IPS DF 6.9 (cell line): ENCODE measurements at regions not wholly inside any gene's neighbourhood (a gene's known extent, or its start where the extent isn't known, plus 50 kb on each side); places are given as distances from the start of the nearest gene placed in this dataset.

Experiments used
- DNase-seq: peaks from one replicate; pipeline ENCODE4 v3.0.0-alpha.2; 2013; ENCODE audit warnings: low read depth, low spot score
- H3K27ac ChIP-seq: one replicate; pipeline ENCODE4 v1.5.1; 2013; ENCODE audit warnings: low read length, control low read depth
- H3K27me3 ChIP-seq: 2 replicates; pipeline ENCODE4 v1.6.1; 2013; ENCODE audit warnings: mild to moderate bottlenecking, low read length; ENCODE audit not compliant: control insufficient read depth, insufficient read depth
- H3K36me3 ChIP-seq: 2 replicates; pipeline ENCODE4 v1.6.1; 2013; ENCODE audit warnings: low read length; ENCODE audit not compliant: control insufficient read depth, insufficient read depth
- H3K4me1 ChIP-seq: 2 replicates; pipeline ENCODE4 v1.6.1; 2013; ENCODE audit warnings: low read length; ENCODE audit not compliant: control insufficient read depth, insufficient read depth
- H3K4me3 ChIP-seq: 2 replicates; pipeline ENCODE4 v1.5.1; 2013; ENCODE audit warnings: mild to moderate bottlenecking, low read length
- H3K9me3 ChIP-seq: 2 replicates; pipeline ENCODE4 v1.6.1; 2013; ENCODE audit warnings: low read length, inconsistent platforms; ENCODE audit not compliant: control insufficient read depth, insufficient read depth
- WGBS: extraction: QIAGEN DNeasy Blood & Tissue Kit; methylation state at CpG from one replicate; pipeline ENCODE4 v1.1.7; 2013; ENCODE audit warnings: mixed read lengths, missing lambda C conversion rate; ENCODE audit not compliant: insufficient read length, insufficient coverage; 5-methylcytosine and 5-hydroxymethylcytosine counted together

DNA sequence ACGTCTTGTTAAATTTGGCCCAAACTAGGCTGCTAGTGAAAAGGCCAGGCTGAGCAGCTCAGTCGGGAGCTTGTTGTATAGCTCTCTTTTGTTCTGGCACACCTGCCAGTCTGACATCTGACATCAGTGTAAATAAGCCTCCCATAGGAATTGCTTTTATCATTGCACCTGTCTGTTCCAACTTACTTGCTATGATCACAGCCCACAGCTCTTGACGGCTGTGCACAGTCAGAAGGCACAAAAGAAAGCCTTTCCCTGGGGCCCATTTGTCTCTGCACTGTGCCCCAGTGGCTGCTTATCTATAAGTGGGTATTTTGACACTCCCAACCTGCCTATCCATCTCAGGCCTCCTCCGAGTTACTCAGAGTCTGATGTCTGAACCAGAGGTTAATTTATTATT is 324.5 kb downstream of the NUAK1 start:
- WGBS = no CpG with 5 or more reads among the region's 4 CpGs
- DNase-seq = no peak

DNA sequence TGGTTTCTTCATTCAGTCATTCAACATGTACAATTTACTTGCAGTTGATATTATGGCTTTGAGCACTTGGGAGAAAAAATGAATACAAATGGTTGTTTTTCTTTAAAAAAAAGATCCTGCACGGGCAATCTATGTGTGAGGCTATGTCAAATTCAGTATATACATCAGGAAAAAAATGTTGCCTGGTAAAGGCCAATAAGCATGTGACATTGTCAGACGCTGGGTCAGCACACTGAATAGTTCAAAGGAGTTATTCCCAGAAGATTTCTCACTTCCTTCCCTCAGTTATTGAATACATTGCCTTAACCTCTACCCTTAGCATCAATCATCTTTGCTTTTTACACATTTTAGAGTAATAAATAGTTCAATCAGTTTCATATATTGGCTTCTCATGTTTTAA is 319.2 kb downstream of the NUAK1 start:
- WGBS = no CpG with 5 or more reads among the region's 2 CpGs
- H3K4me3 ChIP-seq = no peak overlapping the region
- H3K27me3 ChIP-seq = no peaks in the 10 kb centered on the region
- H3K9me3 ChIP-seq = no peaks in the 10 kb centered on the region
- peaks cover 3% of the 10 kb centered on the region; the same call in 1 of the 2 replicates for H3K4me1 ChIP-seq
- no peak overlapping the region for H3K27ac ChIP-seq
- no peak for DNase-seq
- no peaks in the 10 kb centered on the region for H3K36me3 ChIP-seq

More for the DNA sequence above, 324.5 kb downstream of the NUAK1 start:
- no peaks in the 10 kb centered on the region for H3K27me3 ChIP-seq
- H3K27ac ChIP-seq = no peak overlapping the region
- no peaks in the 10 kb centered on the region for H3K9me3 ChIP-seq
- H3K36me3 ChIP-seq = no peaks in the 10 kb centered on the region
- H3K4me1 ChIP-seq = no peaks in the 10 kb centered on the region
- H3K4me3 ChIP-seq = no peak overlapping the region

DNA sequence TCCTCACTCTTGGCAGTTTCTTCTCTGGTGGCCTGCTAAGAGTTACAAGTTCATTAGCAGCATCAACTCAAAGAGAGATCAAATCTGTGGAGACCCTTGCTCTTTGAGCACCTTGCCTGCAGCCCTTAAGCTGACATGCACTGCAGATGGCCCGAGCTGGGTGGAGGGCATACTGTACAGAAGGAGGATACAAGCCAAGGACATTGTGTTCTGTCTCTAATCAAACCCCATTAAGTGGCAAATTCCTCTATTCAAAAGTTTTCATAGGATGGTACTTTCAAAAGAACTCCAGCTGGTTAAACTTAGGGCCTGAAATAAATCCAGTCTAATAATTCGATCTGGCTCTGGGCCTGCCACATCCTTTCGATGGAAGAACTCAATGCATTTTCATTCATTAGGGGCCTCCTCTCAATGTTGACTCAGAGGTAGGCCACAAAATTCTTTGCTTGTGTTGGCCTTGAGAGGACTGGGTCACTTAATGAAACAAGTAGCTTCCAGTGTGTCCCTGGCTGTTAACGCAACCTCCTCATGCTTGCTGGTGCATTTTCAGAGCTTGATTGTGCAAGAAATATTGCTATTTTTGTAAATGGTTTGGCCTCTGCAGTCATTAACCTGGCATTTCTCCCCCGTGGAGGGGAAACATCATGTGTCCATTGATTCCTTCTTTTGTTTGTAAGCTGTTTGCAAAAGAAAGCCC is 318.2 kb downstream of the NUAK1 start:
- Histone ChIP-seq H3K4me3 (no peak overlapping the region), H3K27me3 (no peaks in the 10 kb centered on the region), H3K4me1 (peaks cover 3% of the 10 kb centered on the region; the same call in 1 of the 2 replicates), H3K36me3 (no peaks in the 10 kb centered on the region), H3K9me3 (no peaks in the 10 kb centered on the region), H3K27ac (no peak overlapping the region)
- WGBS = no CpG with 5 or more reads among the region's 5 CpGs
- DNase-seq = no peak

DNA sequence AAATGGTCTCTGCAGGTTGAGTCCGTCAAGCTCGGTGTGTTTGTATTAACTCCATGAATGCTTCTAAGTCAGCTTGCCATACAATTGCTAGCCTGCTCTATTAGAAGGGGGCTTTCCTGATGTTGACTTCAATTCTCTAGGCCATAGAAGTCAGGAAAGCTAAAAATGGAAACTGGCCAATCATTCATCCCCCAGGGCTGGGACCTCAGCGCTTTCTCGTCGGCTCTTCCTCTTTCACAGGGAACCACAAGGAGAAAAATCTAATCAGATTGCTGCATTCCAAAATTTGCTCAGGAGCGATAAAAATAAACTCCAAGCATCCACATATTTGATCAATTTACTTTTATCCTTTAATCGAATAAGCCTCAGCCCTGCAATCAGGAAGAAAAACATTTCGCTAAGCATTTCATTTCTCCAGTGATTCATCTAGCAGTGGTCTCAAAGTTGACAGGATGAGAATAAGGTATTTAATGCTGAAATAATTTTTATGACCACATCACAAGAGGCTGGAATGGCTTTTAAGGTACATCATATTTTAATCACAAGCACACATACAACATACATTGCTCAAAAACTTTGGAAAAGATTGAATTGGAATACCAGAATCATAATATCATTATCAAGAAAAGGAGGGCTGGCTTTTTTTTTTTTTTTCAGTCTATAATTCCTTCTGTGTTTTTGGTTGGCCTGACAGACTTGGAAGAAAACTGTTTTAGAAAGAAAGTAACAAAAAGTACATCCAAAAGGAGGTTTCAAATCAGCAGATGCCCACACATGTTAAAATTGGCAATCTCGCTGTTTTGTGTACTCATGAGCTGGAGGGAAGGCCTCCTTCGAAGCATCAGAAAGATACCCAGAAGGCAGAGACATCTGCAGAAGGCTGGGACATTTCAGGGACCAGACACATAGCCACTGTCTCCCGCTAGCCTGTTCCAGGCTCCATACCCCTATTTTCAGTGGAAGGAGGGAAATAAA is 316.3 kb downstream of the NUAK1 start:
- no peak for DNase-seq
- Histone ChIP-seq H3K4me3 (no peak overlapping the region), H3K9me3 (no peaks in the 10 kb centered on the region), H3K27me3 (no peaks in the 10 kb centered on the region), H3K36me3 (no peaks in the 10 kb centered on the region), H3K4me1 (peaks cover 3% of the 10 kb centered on the region; the same call in 1 of the 2 replicates), H3K27ac (no peak overlapping the region)
- no CpG with 5 or more reads among the region's 11 CpGs for WGBS

DNA sequence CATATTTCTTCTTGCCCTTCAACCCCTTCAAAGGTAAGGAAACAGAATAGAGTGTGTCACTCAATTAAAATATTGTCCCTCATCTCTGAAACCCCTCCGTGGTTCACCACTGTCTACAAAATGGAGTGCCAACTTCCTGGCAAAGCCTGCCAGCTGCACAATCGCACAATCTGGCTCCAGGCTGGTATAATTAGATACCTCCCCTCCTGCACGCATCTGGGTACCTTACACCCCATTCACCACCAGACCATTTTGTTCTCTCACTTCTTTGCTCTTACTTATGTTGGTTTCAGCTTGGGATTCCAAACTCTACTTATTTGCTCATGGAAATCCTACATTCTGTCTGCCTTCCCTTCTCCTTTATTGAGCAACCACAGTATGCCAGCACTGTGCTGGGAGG is 314.9 kb downstream of the NUAK1 start:
- no peak overlapping the region for H3K27ac ChIP-seq
- WGBS = no CpG with 5 or more reads among the region's 3 CpGs
- H3K4me1 ChIP-seq = peaks cover 3% of the 10 kb centered on the region; the same call in 1 of the 2 replicates
- DNase-seq = no peak
- no peaks in the 10 kb centered on the region for H3K27me3 ChIP-seq
- H3K9me3 ChIP-seq = no peaks in the 10 kb centered on the region
- no peak overlapping the region for H3K4me3 ChIP-seq
- no peaks in the 10 kb centered on the region for H3K36me3 ChIP-seq

DNA sequence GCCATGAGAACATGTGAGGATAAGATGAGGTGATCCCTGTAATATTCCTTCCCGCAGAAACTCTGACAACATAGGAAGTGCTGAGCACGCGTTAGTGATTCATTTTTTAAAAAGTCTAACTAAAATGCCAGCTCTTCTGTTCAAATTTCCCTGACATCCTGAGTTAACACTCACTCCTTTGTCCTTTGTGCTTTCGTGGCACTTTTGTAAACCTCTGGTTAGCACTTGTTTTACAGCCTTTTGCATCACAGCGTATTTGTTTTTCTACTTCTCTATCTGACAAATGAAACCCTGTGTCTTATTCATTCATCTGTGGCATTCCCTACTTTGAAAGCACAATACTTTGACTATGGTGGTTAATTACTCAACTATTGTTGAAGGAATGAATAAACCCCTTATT is 313.6 kb downstream of the NUAK1 start:
- peaks cover 3% of the 10 kb centered on the region; the same call in 1 of the 2 replicates for H3K4me1 ChIP-seq
- H3K9me3 ChIP-seq = no peaks in the 10 kb centered on the region
- no peak overlapping the region for H3K27ac ChIP-seq
- DNase-seq = no peak
- H3K27me3 ChIP-seq = no peaks in the 10 kb centered on the region
- no CpG with 5 or more reads among the region's 5 CpGs for WGBS
- H3K4me3 ChIP-seq = no peak overlapping the region
- no peaks in the 10 kb centered on the region for H3K36me3 ChIP-seq

DNA sequence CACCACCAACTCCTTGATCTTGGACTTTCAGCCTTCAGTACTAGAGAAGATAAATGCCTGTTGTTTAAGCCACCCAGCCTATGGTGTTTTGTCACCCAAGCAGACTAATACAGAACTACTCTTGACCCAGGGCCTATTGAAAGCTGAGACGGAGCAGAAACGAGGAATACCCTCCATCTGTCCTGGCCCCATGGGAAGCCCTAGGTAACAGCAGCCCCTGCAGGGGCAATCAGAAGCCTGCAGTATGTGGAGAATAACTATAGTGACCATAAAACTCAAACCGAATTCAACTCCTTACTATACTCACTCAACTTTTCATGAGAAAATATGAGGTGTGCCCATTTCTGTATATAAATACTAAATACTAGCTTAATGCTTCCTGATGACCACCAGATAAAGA is 307.4 kb downstream of the NUAK1 start:
- no peaks in the 10 kb centered on the region for H3K27me3 ChIP-seq
- no peak for DNase-seq
- no CpG with 5 or more reads among the region's 3 CpGs for WGBS
- H3K9me3 ChIP-seq = no peaks in the 10 kb centered on the region
- no peaks in the 10 kb centered on the region for H3K36me3 ChIP-seq
- no peak overlapping the region for H3K27ac ChIP-seq
- H3K4me1 ChIP-seq = no peaks in the 10 kb centered on the region
- H3K4me3 ChIP-seq = no peak overlapping the region

DNA sequence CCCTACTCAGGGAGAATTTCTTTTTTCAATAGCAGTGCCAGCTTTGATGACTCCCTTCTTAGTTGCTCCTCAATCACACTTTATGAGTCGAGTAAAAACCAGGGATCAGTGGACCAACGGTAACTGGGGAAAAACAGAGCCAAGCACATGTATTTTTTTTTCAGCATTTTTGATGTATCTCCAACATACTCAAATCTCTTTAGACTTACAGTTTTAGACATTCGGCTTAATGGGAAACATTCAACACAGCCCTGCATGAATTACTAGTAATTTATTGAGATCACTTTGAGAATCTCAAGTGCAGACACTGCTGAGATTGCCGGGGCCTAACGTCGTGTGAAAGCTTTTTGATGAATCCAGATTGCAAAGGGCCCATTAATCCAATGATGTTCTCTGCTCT is 306.7 kb downstream of the NUAK1 start:
- DNase-seq = no peak
- no peaks in the 10 kb centered on the region for H3K9me3 ChIP-seq
- no peak overlapping the region for H3K27ac ChIP-seq
- WGBS = no CpG with 5 or more reads among the region's 6 CpGs
- H3K4me1 ChIP-seq = no peaks in the 10 kb centered on the region
- H3K36me3 ChIP-seq = no peaks in the 10 kb centered on the region
- no peak overlapping the region for H3K4me3 ChIP-seq
- H3K27me3 ChIP-seq = no peaks in the 10 kb centered on the region

DNA sequence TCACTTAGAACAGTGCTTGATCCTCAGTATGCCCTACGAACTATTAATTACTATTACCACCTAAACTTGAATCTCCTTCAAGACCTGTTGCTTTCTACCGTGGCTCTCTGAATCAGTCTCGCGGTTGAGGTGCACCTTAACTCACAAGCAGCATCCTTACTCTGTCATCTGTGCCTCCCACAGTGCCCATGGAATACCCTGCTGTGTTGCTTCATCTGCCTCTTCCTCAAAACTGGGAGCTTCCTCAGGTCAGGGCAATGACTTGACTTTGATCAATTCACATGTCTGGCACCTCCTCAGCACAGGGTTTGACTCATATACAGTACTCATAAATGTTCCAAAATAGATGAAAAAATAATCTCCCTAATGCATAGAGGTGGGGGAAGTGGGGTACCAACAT is 305.9 kb downstream of the NUAK1 start:
- Histone ChIP-seq H3K4me3 (no peak overlapping the region), H3K36me3 (no peaks in the 10 kb centered on the region), H3K27ac (no peak overlapping the region), H3K4me1 (no peaks in the 10 kb centered on the region), H3K9me3 (no peaks in the 10 kb centered on the region), H3K27me3 (no peaks in the 10 kb centered on the region)
- WGBS = no CpG with 5 or more reads among the region's 4 CpGs
- no peak for DNase-seq

DNA sequence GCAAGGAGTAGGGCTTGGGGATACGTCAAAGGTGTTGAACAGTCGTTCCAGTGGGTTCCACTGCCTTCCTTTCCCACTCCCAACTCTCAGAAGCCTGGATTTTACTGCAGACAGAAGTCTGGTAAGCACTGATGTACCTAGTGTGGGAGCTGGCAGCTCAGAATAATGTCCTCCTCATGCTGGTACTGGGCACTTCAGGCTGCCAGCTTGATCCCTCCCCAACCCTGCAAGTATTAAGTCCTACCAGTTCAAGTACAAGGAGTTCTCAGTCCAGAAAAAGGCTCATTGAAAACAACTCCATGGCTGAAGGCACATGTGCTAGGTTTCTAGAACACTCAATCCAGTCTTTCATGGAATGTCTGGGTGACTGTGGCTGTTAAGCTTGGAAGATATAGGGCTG is 304.3 kb downstream of the NUAK1 start:
- Histone ChIP-seq H3K4me1 (no peaks in the 10 kb centered on the region), H3K27me3 (no peaks in the 10 kb centered on the region), H3K4me3 (no peak overlapping the region), H3K9me3 (no peaks in the 10 kb centered on the region), H3K36me3 (no peaks in the 10 kb centered on the region), H3K27ac (no peak overlapping the region)
- no peak for DNase-seq
- whole genome bisulfite sequencing = no CpG with 5 or more reads among the region's 2 CpGs
